ENCODE measurements at regions not wholly inside any gene's neighbourhood (a gene's known extent, or its start where the extent isn't known, plus 50 kb on each side); places are given as distances from the start of the nearest gene placed in this dataset.
"Not testable (repeated sequence)": the region's sequence is repeated elsewhere in the genome, so short reads cannot be mapped to it uniquely, and the experiment has no call there.

- no peak for DNase-seq
These were observed 715.4 kb upstream of the HS3ST1 start for GRCh38 chr4:12144051-12144450.

GRCh38 chr4:12140864-12141263, 712.2 kb upstream of the HS3ST1 start:
- no peak for DNase-seq

- DNase-seq: no peak
These were observed 710.6 kb upstream of the HS3ST1 start for GRCh38 chr4:12139296-12139695.

- DNase-seq: no peak
These were observed 709.8 kb upstream of the HS3ST1 start for GRCh38 chr4:12138488-12138887.

GRCh38 chr4:12137575-12137974, 708.9 kb upstream of the HS3ST1 start:
- DNase-seq: peak; percentile 64

GRCh38 chr4:12126474-12126873, 697.8 kb upstream of the HS3ST1 start:
- DNase-seq: no peak

- DNase-seq: no peak
These were observed 695.4 kb upstream of the HS3ST1 start for GRCh38 chr4:12124138-12124537.

- no peak for DNase-seq
These were observed 695.0 kb upstream of the HS3ST1 start for GRCh38 chr4:12123707-12124106.

- DNase-seq: no peak
These were observed 693.6 kb upstream of the HS3ST1 start for GRCh38 chr4:12122316-12122715.

- DNase-seq: peak; percentile 30
These were observed 692.3 kb upstream of the HS3ST1 start for GRCh38 chr4:12120968-12121367.

GRCh38 chr4:12118651-12119213, 690.0 kb upstream of the HS3ST1 start:
- no peak for DNase-seq

- DNase-seq: no peak
These were observed 687.4 kb upstream of the HS3ST1 start for GRCh38 chr4:12116009-12116552.

- DNase-seq: no peak
These were observed 681.9 kb upstream of the HS3ST1 start for GRCh38 chr4:12110627-12111026.

GRCh38 chr4:12109056-12109455, 680.4 kb upstream of the HS3ST1 start:
- DNase-seq: not testable (repeated sequence)

- no peak for DNase-seq
These were observed 676.8 kb upstream of the HS3ST1 start for GRCh38 chr4:12105519-12105918.

GRCh38 chr4:12089920-12090319, 661.2 kb upstream of the HS3ST1 start:
- not testable (repeated sequence) for DNase-seq

GRCh38 chr4:12084690-12085089, 656.0 kb upstream of the HS3ST1 start:
- no peak for DNase-seq

- DNase-seq: no peak
These were observed 642.6 kb upstream of the HS3ST1 start for GRCh38 chr4:12071316-12071715.

- DNase-seq: no peak
These were observed 625.3 kb upstream of the HS3ST1 start for GRCh38 chr4:12053966-12054365.

GRCh38 chr4:12053556-12053955, 624.9 kb upstream of the HS3ST1 start:
- DNase-seq: no peak

GRCh38 chr4:12050357-12050756, 621.7 kb upstream of the HS3ST1 start:
- DNase-seq: no peak

- DNase-seq: no peak
These were observed 614.1 kb upstream of the HS3ST1 start for GRCh38 chr4:12042818-12043217.

- no peak for DNase-seq
These were observed 613.1 kb upstream of the HS3ST1 start for GRCh38 chr4:12041828-12042227.

- DNase-seq: no peak
These were observed 607.8 kb upstream of the HS3ST1 start for GRCh38 chr4:12036450-12036849.

- DNase-seq: no peak
These were observed 599.6 kb upstream of the HS3ST1 start for GRCh38 chr4:12028258-12028657.
